NCI-H146 (cell line): ENCODE measurements at regions not wholly inside any gene's neighbourhood (a gene's known extent, or its start where the extent isn't known, plus 50 kb on each side); places are given as distances from the start of the nearest gene placed in this dataset.
"Not testable (repeated sequence)": the region's sequence is repeated elsewhere in the genome, so short reads cannot be mapped to it uniquely, and the experiment has no call there.

ENCODE experiments used
- DNase-seq: peaks from one replicate; lab custom pipeline; 2025; lab: John Stamatoyannopoulos, UW

- no peak for DNase-seq
These were observed 339.7 kb upstream of the SULF2 start for GRCh38 chr20:48124960-48125359.

GRCh38 chr20:48124181-48124782 lies 339.0 kb upstream of the SULF2 start:
- DNase-seq = no peak

GRCh38 chr20:48120120-48120519 lies 334.8 kb upstream of the SULF2 start:
- no peak for DNase-seq

GRCh38 chr20:48119389-48119788 lies 334.1 kb upstream of the SULF2 start:
- not testable (repeated sequence) for DNase-seq

- no peak for DNase-seq
These were observed 330.2 kb upstream of the SULF2 start for GRCh38 chr20:48115502-48115901.

GRCh38 chr20:48107560-48107959 lies 322.3 kb upstream of the SULF2 start:
- DNase-seq = no peak

- no peak for DNase-seq
These were observed 321.1 kb upstream of the SULF2 start for GRCh38 chr20:48106428-48106827.

- no peak for DNase-seq
These were observed 320.2 kb upstream of the SULF2 start for GRCh38 chr20:48105526-48105925.

- DNase-seq = no peak
These were observed 317.8 kb upstream of the SULF2 start for GRCh38 chr20:48102931-48103660.

GRCh38 chr20:48102076-48102787 lies 317.0 kb upstream of the SULF2 start:
- DNase-seq = no peak

- no peak for DNase-seq
These were observed 315.2 kb upstream of the SULF2 start for GRCh38 chr20:48100483-48100882.

- DNase-seq = no peak
These were observed 313.6 kb upstream of the SULF2 start for GRCh38 chr20:48098866-48099265.

GRCh38 chr20:48098099-48098498 lies 312.8 kb upstream of the SULF2 start:
- DNase-seq = no peak

- DNase-seq = no peak
These were observed 311.9 kb upstream of the SULF2 start for GRCh38 chr20:48096957-48097890.

GRCh38 chr20:48096212-48096875 lies 311.1 kb upstream of the SULF2 start:
- no peak for DNase-seq

GRCh38 chr20:48094944-48095343 lies 309.7 kb upstream of the SULF2 start:
- DNase-seq = no peak

- DNase-seq = no peak
These were observed 309.0 kb upstream of the SULF2 start for GRCh38 chr20:48094196-48094749.

- DNase-seq = no peak
These were observed 307.5 kb upstream of the SULF2 start for GRCh38 chr20:48092596-48093280.

GRCh38 chr20:48090784-48091183 lies 305.5 kb upstream of the SULF2 start:
- no peak for DNase-seq

GRCh38 chr20:48090314-48090713 lies 305.0 kb upstream of the SULF2 start:
- no peak for DNase-seq

GRCh38 chr20:48080583-48080982 lies 295.3 kb upstream of the SULF2 start:
- DNase-seq = no peak
